T-cell (primary cell): ENCODE measurements at regions not wholly inside any gene's neighbourhood (a gene's known extent, or its start where the extent isn't known, plus 50 kb on each side); places are given as distances from the start of the nearest gene placed in this dataset.
A peak's percentile ranks its signal among the peaks of the same experiment; 100 is the strongest.

Source experiments
- ATAC-seq, 4 experiments: fragments of 200-7000 bp in 3 of 4; fragments of 150-1000 bp in 1 of 4; cut with Tn5 transposase; replicated peaks in 1 of 4; 1 replicate in 3 of 4; 2 replicates in 1 of 4; pipeline ENCODE4 v1.10.0; 2021; ENCODE audit warnings: moderate library complexity in 3 of 4, mild to moderate bottlenecking in 2 of 4, moderate number of reproducible peaks in 1 of 4
- CTCF ChIA-PET, 2 donors: fragments of 300-600 bp; sonication (Branson Sonifier 250); formaldehyde crosslinking; loops; one replicate each; lab custom pipeline; 2022; ENCODE audit warnings: antibody characterized with exemption in 2 of 2; lab: Charles Lee
- POLR2A ChIA-PET, 2 donors: fragments of 300-600 bp; sonication (Branson Sonifier 250); formaldehyde crosslinking; loops; one replicate each; lab custom pipeline; 2022; ENCODE audit warnings: antibody characterized with exemption in 2 of 2; lab: Charles Lee
- DNase-seq, 35 experiments: peaks; one replicate each; pipeline versions ENCODE4 v3.0.0 to v3.0.0-alpha.2; 2013 to 2023
- H3K27ac ChIP-seq: one replicate; pipeline ENCODE4 v1.5.1; 2013; ENCODE audit warnings: low read length
- H3K27me3 ChIP-seq, 2 experiments: replicated peaks in 1 of 2; 1 replicate in 1 of 2; 2 replicates in 1 of 2; pipeline versions ENCODE4 v1.6.1 to v1.7.0; 2013; ENCODE audit warnings: low read length in 1 of 2, mixed read lengths in 1 of 2; ENCODE audit not compliant: control insufficient read depth in 2 of 2, insufficient read depth in 2 of 2; ENCODE audit errors: extremely low read depth in 1 of 2
- H3K36me3 ChIP-seq, 2 donors: 1 replicate in 1 of 2; 2 replicates in 1 of 2; pipeline versions ENCODE4 v1.6.1 to v1.7.0; 2013; ENCODE audit warnings: low read length in 1 of 2; ENCODE audit not compliant: control insufficient read depth in 2 of 2, insufficient read depth in 1 of 2; ENCODE audit errors: extremely low read depth in 1 of 2
- H3K4me1 ChIP-seq, 2 experiments: 1 replicate in 1 of 2; 2 replicates in 1 of 2; pipeline versions ENCODE4 v1.6.1 to v1.7.0; 2013; ENCODE audit warnings: low read length in 2 of 2, mixed read lengths in 1 of 2; ENCODE audit not compliant: insufficient read depth in 2 of 2, control insufficient read depth in 1 of 2; ENCODE audit errors: extremely low read depth in 1 of 2
- H3K4me3 ChIP-seq, 2 donors: 1 replicate in 1 of 2; 2 replicates in 1 of 2; pipeline versions ENCODE4 v1.5.1 to v1.7.0; 2013; ENCODE audit warnings: mild to moderate bottlenecking in 2 of 2, low read length in 1 of 2, moderate library complexity in 1 of 2; ENCODE audit not compliant: control insufficient read depth in 1 of 2; ENCODE audit errors: extremely low read depth in 1 of 2
- H3K9me3 ChIP-seq: 2 replicates; pipeline ENCODE4 v1.7.0; 2013
- H3K27ac Mint-ChIP-seq, 2 donors: one replicate each; pipeline ENCODE4 v1.8.0; 2020 to 2021; ENCODE audit warnings: mild to moderate bottlenecking in 2 of 2, mixed read lengths in 2 of 2
- H3K27me3 Mint-ChIP-seq, 2 donors: one replicate each; pipeline ENCODE4 v1.8.0; 2021 to 2022; ENCODE audit warnings: mixed read lengths in 2 of 2
- H3K36me3 Mint-ChIP-seq: one replicate; pipeline ENCODE4 v1.8.0; 2021; ENCODE audit warnings: mixed read lengths
- H3K4me1 Mint-ChIP-seq, 3 donors: one replicate each; pipeline ENCODE4 v1.8.0; 2020 to 2022; ENCODE audit warnings: mixed read lengths in 3 of 3, mild to moderate bottlenecking in 1 of 3
- H3K4me3 Mint-ChIP-seq, 3 donors: one replicate each; pipeline ENCODE4 v1.8.0; 2020 to 2022; ENCODE audit warnings: mild to moderate bottlenecking in 3 of 3, mixed read lengths in 3 of 3, moderate library complexity in 3 of 3
- H3K9me3 Mint-ChIP-seq, 3 donors: one replicate each; pipeline ENCODE4 v1.8.0; 2020 to 2022; ENCODE audit warnings: mixed read lengths in 3 of 3
- WGBS: methylation state at CpG from one replicate; pipeline ENCODE4 v1.1.5; 2013; ENCODE audit warnings: missing lambda C conversion rate; ENCODE audit not compliant: insufficient coverage; 5-methylcytosine and 5-hydroxymethylcytosine counted together

DNA sequence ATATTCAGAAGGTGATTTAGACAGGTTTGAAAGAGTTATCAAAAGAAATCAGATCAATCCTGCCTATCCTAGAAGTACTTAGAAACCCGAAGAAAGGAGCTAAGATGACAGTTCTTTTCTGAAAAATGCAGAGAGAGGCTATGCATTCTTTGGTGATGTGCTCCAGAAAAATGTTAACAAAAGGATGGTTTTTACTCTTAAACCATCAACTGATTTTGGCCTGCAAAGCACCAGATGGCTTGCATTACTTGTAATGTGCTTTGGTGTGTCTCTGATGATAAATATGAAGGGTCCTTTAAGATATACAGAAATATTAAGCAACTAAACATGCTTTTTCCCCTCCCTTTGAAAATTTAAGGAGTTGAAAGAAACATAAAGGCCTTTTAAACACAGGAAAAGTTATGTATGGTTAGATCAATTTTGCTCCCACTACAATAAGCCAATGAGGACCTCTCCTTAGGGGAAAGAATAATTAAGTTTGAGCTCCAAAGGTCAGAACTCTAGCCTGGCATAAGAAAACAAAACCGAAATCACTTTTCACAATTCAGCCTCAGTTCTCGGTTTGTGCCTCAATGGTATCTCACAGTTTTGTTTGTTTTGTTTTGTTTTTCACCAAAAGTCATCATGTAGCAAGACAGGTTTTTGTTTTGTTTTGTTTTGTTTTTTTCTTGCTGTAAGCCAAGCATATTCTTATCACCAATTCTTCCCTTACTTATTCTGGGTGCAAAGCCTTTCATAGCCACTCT, 302.4 kb upstream of the NT5C1B start:
- ChIA-PET CTCF (no interaction called here), POLR2A (no interaction called here)
- ATAC-seq, result no peak
- no peak for DNase-seq
- Mint-ChIP-seq H3K27ac (no peak overlapping the region), H3K4me1 (no peaks in the 10 kb centered on the region), H3K27me3 (no peaks in the 10 kb centered on the region), H3K9me3 (peaks cover 0 to 3% (median 0%) of the 10 kb centered on the region in 3 donors), H3K4me3 (no peak overlapping the region), H3K36me3 (peaks cover 18% of the 10 kb centered on the region)
- Histone ChIP-seq H3K27ac (no peak overlapping the region), H3K27me3 (no peaks in the 10 kb centered on the region), H3K36me3 (no peaks in the 10 kb centered on the region), H3K4me1 (no peaks in the 10 kb centered on the region), H3K9me3 (no peaks in the 10 kb centered on the region), H3K4me3 (no peak overlapping the region)
- WGBS, result no CpG with 5 or more reads among the region's 3 CpGs

DNA sequence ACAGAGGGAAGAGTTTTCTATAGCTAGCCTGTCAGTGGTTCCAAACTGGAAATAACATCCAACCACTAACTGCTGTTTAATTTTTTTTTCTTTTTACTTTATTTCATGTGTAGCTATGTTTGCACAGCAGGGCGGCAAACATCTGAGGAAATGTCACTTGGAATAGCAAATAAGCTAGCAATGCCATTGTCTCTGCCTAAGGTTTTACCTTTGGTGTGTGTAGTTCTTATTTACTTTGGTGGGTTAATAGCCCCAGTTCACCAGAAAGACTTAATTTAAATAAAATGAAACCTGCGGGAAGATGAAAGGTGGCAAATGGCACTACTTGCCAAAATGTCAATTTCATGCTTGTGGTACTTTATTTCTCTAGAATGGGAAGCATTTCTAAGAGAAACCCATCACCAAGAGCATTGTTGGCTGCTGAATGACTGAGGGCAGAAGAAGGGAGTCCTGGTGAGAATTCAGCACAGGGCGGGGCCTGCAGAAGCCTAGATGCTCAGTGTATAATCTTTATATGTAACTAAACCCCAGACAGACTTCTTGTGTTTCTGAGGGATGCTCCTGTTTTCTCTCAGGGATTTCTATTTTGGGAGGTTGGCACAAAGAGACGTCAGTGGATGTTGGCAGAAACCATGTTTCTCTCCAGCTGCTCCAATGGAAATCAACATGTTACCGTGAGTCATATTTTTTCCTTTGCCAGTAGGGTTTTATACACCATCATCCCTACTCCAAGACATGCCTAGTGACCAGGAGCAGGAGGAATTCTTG, 300.4 kb upstream of the NT5C1B start:
- no peaks in the 10 kb centered on the region for H3K27me3 ChIP-seq
- no peaks in the 10 kb centered on the region for H3K9me3 ChIP-seq
- DNase-seq (no peak), ATAC-seq (no peak)
- no peak overlapping the region for H3K27ac Mint-ChIP-seq
- no peak overlapping the region for H3K4me3 Mint-ChIP-seq
- CTCF ChIA-PET, result no interaction called here
- H3K4me3 ChIP-seq, result no peak overlapping the region
- H3K9me3 Mint-ChIP-seq, result peaks cover 0 to 4% (median 0%) of the 10 kb centered on the region in 3 donors
- H3K4me1 ChIP-seq, result no peaks in the 10 kb centered on the region
- H3K27ac ChIP-seq, result no peak overlapping the region
- no peaks in the 10 kb centered on the region for H3K27me3 Mint-ChIP-seq
- H3K4me1 Mint-ChIP-seq, result no peaks in the 10 kb centered on the region
- WGBS, result 80% methylated on average over 1 of the region's 5 CpGs
- POLR2A ChIA-PET, result no interaction called here
- H3K36me3 Mint-ChIP-seq, result peaks cover 12% of the 10 kb centered on the region
- no peaks in the 10 kb centered on the region for H3K36me3 ChIP-seq

DNA sequence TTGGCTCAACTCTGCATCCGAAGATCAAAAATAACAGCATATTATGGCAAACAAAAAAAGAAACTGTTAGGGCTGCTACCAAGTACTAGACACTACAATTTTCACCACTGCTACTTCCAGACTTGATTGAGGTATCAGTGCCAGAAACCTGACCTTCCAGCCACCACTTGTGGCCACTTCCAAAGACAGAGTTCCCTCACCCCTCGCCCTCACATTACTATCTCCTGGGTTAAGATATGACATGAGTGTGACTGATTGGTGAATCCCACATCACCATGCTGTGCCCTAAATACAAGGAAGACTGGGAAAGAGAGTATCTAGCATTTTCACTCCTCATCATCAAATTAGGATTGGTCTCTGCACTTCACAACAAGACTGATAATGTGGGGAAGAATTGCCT, 296.1 kb upstream of the NT5C1B start:
- no peaks in the 10 kb centered on the region for H3K27me3 Mint-ChIP-seq
- ChIA-PET POLR2A (interaction anchor here in 1 of 2 donors (0.7 kb wide), 1 partner anchor 22 kb away, joined by 11 read pairs; no protein-coding TSS in a partner anchor), CTCF (no interaction called here)
- H3K27me3 ChIP-seq, result no peaks in the 10 kb centered on the region
- H3K27ac ChIP-seq, result no peak overlapping the region
- ATAC-seq (no peak), DNase-seq (no peak)
- WGBS, result no CpG with 5 or more reads among the region's 2 CpGs
- no peak overlapping the region for H3K4me3 ChIP-seq
- no peaks in the 10 kb centered on the region for H3K4me1 Mint-ChIP-seq
- H3K36me3 ChIP-seq, result no peaks in the 10 kb centered on the region
- H3K27ac Mint-ChIP-seq, result no peak overlapping the region
- peaks cover 8% of the 10 kb centered on the region for H3K36me3 Mint-ChIP-seq
- no peaks in the 10 kb centered on the region for H3K4me1 ChIP-seq
- H3K9me3 ChIP-seq, result no peaks in the 10 kb centered on the region
- H3K9me3 Mint-ChIP-seq, result peaks cover 0 to 4% (median 0%) of the 10 kb centered on the region in 3 donors
- no peak overlapping the region for H3K4me3 Mint-ChIP-seq

DNA sequence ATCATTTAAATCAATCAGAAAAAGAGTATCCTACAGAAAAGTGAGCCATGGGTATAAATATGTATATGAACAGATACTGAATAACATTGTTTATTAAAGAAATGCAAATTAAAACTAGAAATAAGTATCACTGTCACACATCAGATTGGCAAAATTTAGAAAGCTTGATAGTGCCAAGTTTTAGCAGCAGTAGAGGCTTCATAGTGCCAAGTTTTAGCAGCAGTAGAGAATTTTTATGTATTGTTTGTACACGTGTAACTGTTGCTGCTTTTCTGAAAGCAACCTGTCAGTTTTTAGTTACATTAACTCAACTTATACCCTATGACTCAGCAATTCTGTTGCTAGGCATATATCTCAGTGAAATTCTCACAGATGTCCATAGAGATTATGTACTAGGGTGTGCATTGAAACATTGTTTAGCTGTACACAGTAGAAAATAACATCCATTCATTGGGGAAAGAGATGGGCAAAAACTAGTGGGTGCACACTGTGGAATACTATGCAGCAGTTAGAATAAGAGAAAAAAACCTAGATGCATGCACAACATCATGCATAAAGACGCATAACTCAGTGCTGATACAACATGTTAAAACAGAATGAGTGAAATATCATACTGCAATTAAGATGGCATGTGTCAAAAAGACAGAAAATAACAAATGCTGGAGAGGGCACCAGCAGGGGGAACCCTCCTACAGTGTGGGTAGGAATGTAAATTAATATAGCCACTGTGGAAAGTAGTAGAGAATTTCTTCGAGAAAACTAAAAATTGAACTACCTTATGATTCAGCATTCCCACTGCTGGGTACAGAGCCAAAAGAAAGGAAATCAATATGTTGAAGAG, 294.5 kb upstream of the NT5C1B start:
- Histone ChIP-seq H3K9me3 (no peaks in the 10 kb centered on the region), H3K4me1 (no peaks in the 10 kb centered on the region), H3K4me3 (no peak overlapping the region), H3K36me3 (no peaks in the 10 kb centered on the region), H3K27me3 (no peaks in the 10 kb centered on the region), H3K27ac (no peak overlapping the region)
- no CpG with 5 or more reads among the region's 3 CpGs for WGBS
- CTCF ChIA-PET, result no interaction called here
- no peaks in the 10 kb centered on the region for H3K27me3 Mint-ChIP-seq
- peaks cover 0 to 4% (median 0%) of the 10 kb centered on the region in 3 donors for H3K9me3 Mint-ChIP-seq
- no peaks in the 10 kb centered on the region for H3K4me1 Mint-ChIP-seq
- DNase-seq (peak in 1 of 35 experiments; percentile 2), ATAC-seq (no peak)
- POLR2A ChIA-PET, result no interaction called here
- no peak overlapping the region for H3K27ac Mint-ChIP-seq
- H3K4me3 Mint-ChIP-seq, result no peak overlapping the region
- peaks cover 14% of the 10 kb centered on the region for H3K36me3 Mint-ChIP-seq

DNA sequence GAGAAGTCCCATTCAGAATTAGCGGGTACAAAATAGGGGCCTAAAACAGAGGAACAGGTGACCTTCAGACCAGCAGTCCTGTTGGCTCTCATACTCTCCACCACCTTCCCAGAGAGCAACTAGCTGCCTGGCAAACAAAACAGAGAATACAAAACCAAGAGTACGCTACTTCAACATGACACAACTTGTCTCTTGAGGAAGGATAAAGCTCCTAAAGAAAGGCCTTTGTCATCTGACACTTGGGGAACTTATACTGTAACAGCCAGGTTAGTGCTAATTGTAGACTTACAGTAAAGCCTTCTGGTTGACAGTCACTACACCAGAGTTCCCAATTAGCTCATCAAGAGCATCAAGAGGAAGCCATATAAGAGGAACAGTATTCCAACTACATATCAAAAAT, 282.1 kb upstream of the NT5C1B start:
- Mint-ChIP-seq H3K27me3 (no peaks in the 10 kb centered on the region), H3K27ac (no peak overlapping the region), H3K9me3 (peaks cover 0 to 3% (median 2%) of the 10 kb centered on the region in 3 donors), H3K4me3 (no peak overlapping the region), H3K36me3 (no peaks in the 10 kb centered on the region), H3K4me1 (no peaks in the 10 kb centered on the region)
- ChIA-PET CTCF (no interaction called here), POLR2A (no interaction called here)
- Histone ChIP-seq H3K27ac (no peak overlapping the region), H3K4me1 (no peaks in the 10 kb centered on the region), H3K27me3 (no peaks in the 10 kb centered on the region), H3K36me3 (no peaks in the 10 kb centered on the region), H3K9me3 (no peaks in the 10 kb centered on the region), H3K4me3 (no peak overlapping the region)
- no peak for ATAC-seq
- no CpG with 5 or more reads among the region's 2 CpGs for WGBS
- DNase-seq, result no peak

DNA sequence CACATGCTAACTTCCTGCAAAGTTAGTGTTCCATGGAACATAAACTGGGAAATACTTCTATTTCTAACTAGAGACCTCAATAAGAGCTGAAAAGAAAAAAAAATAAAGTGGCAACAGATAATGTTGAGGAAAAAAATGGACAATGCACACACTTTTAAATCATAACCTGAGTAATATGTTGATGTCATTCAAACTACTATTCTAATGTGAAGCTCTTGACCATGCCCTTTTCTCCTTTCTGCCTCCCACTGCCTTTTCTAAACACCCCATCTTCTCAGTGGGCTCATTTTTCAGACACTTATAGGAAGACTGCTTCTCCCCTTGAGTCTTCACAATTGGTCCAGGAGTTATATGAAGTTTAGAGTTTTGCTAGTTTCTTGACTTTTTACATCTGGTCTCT, 280.9 kb upstream of the NT5C1B start:
- H3K9me3 ChIP-seq, result no peaks in the 10 kb centered on the region
- no peaks in the 10 kb centered on the region for H3K36me3 ChIP-seq
- no peaks in the 10 kb centered on the region for H3K27me3 ChIP-seq
- ChIA-PET CTCF (no interaction called here), POLR2A (no interaction called here)
- Mint-ChIP-seq H3K27me3 (no peaks in the 10 kb centered on the region), H3K36me3 (peaks cover 1% of the 10 kb centered on the region), H3K27ac (no peak overlapping the region), H3K9me3 (no peaks in the 10 kb centered on the region), H3K4me3 (no peak overlapping the region), H3K4me1 (no peaks in the 10 kb centered on the region)
- H3K27ac ChIP-seq, result no peak overlapping the region
- DNase-seq (no peak), ATAC-seq (no peak)
- no peak overlapping the region for H3K4me3 ChIP-seq
- H3K4me1 ChIP-seq, result no peaks in the 10 kb centered on the region
